ENCODE measurements at regions not wholly inside any gene's neighbourhood (a gene's known extent, or its start where the extent isn't known, plus 50 kb on each side); places are given as distances from the start of the nearest gene placed in this dataset.

DNA sequence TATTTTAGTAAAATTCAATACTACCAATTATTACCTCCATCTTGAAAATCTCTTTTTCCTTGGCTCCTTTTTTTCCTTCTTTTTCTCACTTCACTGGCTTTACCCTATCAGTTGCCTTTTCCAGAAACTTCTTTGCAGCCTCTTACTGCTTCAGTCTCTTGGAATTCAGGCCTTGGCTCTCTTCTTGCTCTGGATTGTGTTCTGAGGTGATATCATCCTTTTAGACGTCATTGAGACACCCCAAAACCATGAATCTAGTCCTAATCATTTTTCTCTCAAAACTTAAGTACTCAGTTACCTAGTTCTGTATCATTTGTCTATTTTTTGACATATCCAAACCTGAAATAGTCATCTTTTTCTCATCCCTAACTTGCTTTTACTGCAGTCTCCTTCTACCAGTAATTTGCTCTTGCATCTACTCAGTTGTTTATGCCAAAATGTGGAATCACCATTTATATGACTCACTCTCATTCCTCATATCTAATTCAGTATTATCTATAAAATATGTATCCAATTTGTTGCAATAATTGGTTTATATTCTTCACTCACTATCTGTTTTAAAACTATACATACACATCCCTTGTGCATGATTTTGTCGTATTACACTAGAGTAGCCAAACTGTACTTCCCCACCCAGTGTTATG, 703.2 kb upstream of the CCDC54 start:
- H3K36me3 ChIP-seq (replicated peaks in 1 of 2; ENCODE audit: insufficient read depth in 1 of 2, low read depth in 2 of 2) = no peaks in the 10 kb centered on the region
- no peak overlapping the region for H3K27ac ChIP-seq
- H3K4me3 ChIP-seq = no peak overlapping the region
- 45 to 63% methylated on average over 2 of the region's 2 CpGs for WGBS, 2 donors
- H3K4me1 ChIP-seq = no peaks in the 10 kb centered on the region
- H3K9me3 ChIP-seq = no peaks in the 10 kb centered on the region
- H3K27me3 ChIP-seq = no peaks in the 10 kb centered on the region
- no peak for TF ChIP-seq POLR2A (IDR thresholded peaks at IDR 0.05)
- TF ChIP-seq CTCF (IDR thresholded peaks at IDR 0.05) = no peak
- intact Hi-C loops (cut with DNase I) = no loop called here
- DNase-seq (no peak), ATAC-seq (no peak)

GRCh38 chr3:106675451-106675850, 701.8 kb upstream of the CCDC54 start:
- no peaks in the 10 kb centered on the region for H3K27me3 ChIP-seq
- intact Hi-C loops (cut with DNase I) = no loop called here
- no peak overlapping the region for H3K27ac ChIP-seq
- H3K4me1 ChIP-seq = no peaks in the 10 kb centered on the region
- DNase-seq (no peak), ATAC-seq (no peak)
- no peaks in the 10 kb centered on the region for H3K9me3 ChIP-seq
- WGBS, 2 donors = 52 to 55% methylated on average over 2 of the region's 2 CpGs
- no peak overlapping the region for H3K4me3 ChIP-seq
- H3K36me3 ChIP-seq (replicated peaks in 1 of 2; ENCODE audit: insufficient read depth in 1 of 2, low read depth in 2 of 2) = no peaks in the 10 kb centered on the region
- no peak for TF ChIP-seq CTCF (IDR thresholded peaks at IDR 0.05)
- no peak for TF ChIP-seq POLR2A (IDR thresholded peaks at IDR 0.05)

DNA sequence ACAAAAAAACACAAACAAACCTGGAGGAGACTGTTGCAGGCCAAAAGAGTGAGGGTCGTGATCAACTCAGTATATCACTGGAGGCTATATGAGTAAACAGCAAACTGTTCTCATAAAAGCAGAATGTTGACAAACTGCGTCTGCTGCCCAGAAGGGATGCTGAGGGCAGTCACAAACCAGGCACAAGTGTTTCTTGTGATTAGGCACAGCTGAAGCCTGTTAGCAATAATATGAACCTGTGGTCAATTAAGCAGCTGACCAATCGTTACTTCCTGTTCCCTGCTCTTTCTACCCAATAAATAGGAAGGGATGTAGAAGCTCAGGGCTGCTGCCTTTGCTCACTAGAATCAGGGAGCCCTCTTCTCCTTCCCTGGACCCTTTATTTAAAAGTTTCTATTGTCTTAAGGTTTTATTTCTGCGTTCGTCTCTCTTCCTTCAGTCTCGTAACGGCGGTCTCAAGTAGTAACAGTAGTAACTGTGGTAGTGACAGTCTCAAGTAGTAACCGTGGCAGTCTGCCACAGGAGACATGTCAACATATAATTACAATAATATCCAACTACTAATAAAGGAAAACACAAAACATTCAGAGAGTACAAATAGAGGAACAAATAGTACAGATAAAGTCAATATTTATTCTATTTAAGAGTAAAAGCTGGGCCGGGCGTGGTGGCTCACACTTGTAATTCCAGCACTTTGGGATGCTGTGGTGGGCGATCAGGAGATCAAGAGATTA, 698.4 kb upstream of the CCDC54 start:
- WGBS, 2 donors = 58 to 67% methylated on average over 12 of the region's 12 CpGs
- DNase-seq (no peak), ATAC-seq (no peak)
- Histone ChIP-seq H3K9me3 (no peaks in the 10 kb centered on the region), H3K27me3 (no peaks in the 10 kb centered on the region), H3K4me1 (no peaks in the 10 kb centered on the region), H3K4me3 (no peak overlapping the region), H3K27ac (no peak overlapping the region), H3K36me3 (replicated peaks in 1 of 2; ENCODE audit: insufficient read depth in 1 of 2, low read depth in 2 of 2) (no peaks in the 10 kb centered on the region)
- intact Hi-C loops (cut with DNase I) = no loop called here
- no peak for TF ChIP-seq CTCF (IDR thresholded peaks at IDR 0.05)
- no peak for TF ChIP-seq POLR2A (IDR thresholded peaks at IDR 0.05)

- Histone ChIP-seq H3K36me3 (replicated peaks in 1 of 2; ENCODE audit: insufficient read depth in 1 of 2, low read depth in 2 of 2) (no peaks in the 10 kb centered on the region), H3K4me1 (no peaks in the 10 kb centered on the region), H3K27me3 (no peaks in the 10 kb centered on the region), H3K9me3 (no peaks in the 10 kb centered on the region), H3K4me3 (no peak overlapping the region), H3K27ac (no peak overlapping the region)
- ATAC-seq = no peak
- intact Hi-C loops (cut with DNase I) = no loop called here
- TF ChIP-seq CTCF (IDR thresholded peaks at IDR 0.05) = no peak
- no peak for TF ChIP-seq POLR2A (IDR thresholded peaks at IDR 0.05)
- no peak for DNase-seq
Observed at GRCh38 chr3:106683953-106684620, 693.2 kb upstream of the CCDC54 start.

Measured in body of pancreas (tissue), 4 donors.